Keratinocyte (primary cell): ENCODE measurements at regions not wholly inside any gene's neighbourhood (a gene's known extent, or its start where the extent isn't known, plus 50 kb on each side); places are given as distances from the start of the nearest gene placed in this dataset.

ENCODE experiments used
- EZH2 ChIP-seq: IDR thresholded peaks from one replicate; pipeline ENCODE4 v1.6.1; 2012; ENCODE audit warnings: inconsistent platforms, mild to moderate bottlenecking, low read length, moderate library complexity
- TF ChIP-seq, protein P1 (sequence below), 3 experiments: IDR thresholded peaks in 1 of 3; conservative IDR thresholded peaks in 1 of 3; optimal IDR thresholded peaks in 1 of 3; 2 replicates in 2 of 3; 3 replicates in 1 of 3; pipeline versions ENCODE3 to v1.5.1; 2011; ENCODE audit warnings: low read length in 3 of 3, mild to moderate bottlenecking in 3 of 3, moderate library complexity in 2 of 3, control low read depth in 1 of 3, inconsistent platforms in 1 of 3; ENCODE audit not compliant: insufficient read depth in 2 of 3; ENCODE audit errors: extremely low read depth in 1 of 3

DNA sequence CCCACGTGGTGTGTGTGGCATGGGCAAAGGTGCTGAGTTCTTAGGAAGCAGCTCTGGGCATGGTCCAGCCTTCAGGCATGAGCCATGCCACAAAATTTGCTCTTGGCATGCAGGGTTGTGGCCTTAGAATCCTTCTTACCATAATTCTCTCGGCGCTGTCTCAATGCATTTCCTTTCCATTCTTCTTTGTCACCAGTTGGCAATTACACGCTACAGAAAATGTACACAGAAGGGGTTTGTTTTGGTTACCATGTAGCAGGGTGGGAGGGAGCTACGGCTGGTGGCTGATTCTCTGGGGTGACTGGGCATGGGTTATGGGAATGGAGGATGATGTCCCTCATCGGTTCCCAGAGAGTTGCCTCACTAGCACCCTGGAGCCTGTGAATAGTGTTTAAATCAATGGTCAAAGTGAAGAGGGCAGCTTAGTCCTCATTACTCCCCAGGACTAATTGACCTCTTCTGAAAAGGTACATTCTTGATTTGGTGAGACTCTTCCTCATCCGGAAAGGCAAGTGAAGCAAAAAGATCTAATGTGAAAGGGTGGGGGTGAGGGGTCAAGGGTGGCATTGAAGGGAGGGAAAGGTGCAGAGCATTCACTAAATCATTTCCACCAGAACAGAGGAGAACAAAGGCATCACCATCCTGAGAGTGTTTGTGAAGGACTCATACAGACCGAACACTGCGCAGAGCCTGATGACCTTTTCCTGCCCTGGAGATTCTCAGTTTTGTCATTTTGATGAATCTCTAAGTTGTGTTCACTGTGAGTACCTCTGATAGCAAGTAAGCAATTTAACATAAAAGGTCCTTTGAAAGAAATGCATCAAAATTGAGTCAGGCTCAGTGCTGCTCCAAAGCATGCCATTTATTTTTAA, 199.8 kb upstream of the SFRP2 start:
- TF ChIP-seq, protein P1, sequence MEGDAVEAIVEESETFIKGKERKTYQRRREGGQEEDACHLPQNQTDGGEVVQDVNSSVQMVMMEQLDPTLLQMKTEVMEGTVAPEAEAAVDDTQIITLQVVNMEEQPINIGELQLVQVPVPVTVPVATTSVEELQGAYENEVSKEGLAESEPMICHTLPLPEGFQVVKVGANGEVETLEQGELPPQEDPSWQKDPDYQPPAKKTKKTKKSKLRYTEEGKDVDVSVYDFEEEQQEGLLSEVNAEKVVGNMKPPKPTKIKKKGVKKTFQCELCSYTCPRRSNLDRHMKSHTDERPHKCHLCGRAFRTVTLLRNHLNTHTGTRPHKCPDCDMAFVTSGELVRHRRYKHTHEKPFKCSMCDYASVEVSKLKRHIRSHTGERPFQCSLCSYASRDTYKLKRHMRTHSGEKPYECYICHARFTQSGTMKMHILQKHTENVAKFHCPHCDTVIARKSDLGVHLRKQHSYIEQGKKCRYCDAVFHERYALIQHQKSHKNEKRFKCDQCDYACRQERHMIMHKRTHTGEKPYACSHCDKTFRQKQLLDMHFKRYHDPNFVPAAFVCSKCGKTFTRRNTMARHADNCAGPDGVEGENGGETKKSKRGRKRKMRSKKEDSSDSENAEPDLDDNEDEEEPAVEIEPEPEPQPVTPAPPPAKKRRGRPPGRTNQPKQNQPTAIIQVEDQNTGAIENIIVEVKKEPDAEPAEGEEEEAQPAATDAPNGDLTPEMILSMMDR (optimal IDR thresholded peaks at IDR 0.05 in 1 of 3, IDR thresholded peaks at IDR 0.05 in 1 of 3, conservative IDR thresholded peaks at IDR 0.05 in 1 of 3; ENCODE audit: extremely low read depth in 1 of 3, insufficient read depth in 2 of 3, low read length in 3 of 3) = no peak
- TF ChIP-seq EZH2 = no peak
